A673 (cell line): ENCODE measurements at regions not wholly inside any gene's neighbourhood (a gene's known extent, or its start where the extent isn't known, plus 50 kb on each side); places are given as distances from the start of the nearest gene placed in this dataset.

Experiments
- BruUV-seq: library from RNA; stranded (reverse); fragments of 400-500 nt; replicated peaks from 2 replicates; lab custom pipeline; 2021; lab: Mats Ljungman, UMichigan
- CTCF ChIA-PET: fragments of 300-600 bp; sonication (Branson Sonifier 250); formaldehyde crosslinking; loops from one replicate; lab custom pipeline; 2022; ENCODE audit warnings: antibody characterized with exemption; lab: Charles Lee
- POLR2A ChIA-PET: fragments of 300-600 bp; sonication (Branson Sonifier 250); formaldehyde crosslinking; loops from one replicate; lab custom pipeline; 2022; ENCODE audit warnings: antibody characterized with exemption; ENCODE audit not compliant: low non-redundant PET; lab: Charles Lee
- DNase-seq: peaks from one replicate; pipeline ENCODE4 v3.0.0-alpha.2; 2015; ENCODE audit warnings: low spot score
- H3K27ac ChIP-seq: fragments of 200-600 bp; sonication (generic); 2 replicates; pipeline ENCODE4 v1.5.1; 2016; ENCODE audit warnings: mixed run types, low read depth, mild to moderate bottlenecking, mixed read lengths, antibody characterized with exemption, low read length; ENCODE audit not compliant: poor library complexity, severe bottlenecking
- H3K27me3 ChIP-seq: fragments of 200-600 bp; sonication (generic); replicated peaks from 2 replicates; pipeline ENCODE4 v1.6.1; 2017; ENCODE audit warnings: mixed run types, low read depth, mild to moderate bottlenecking, mixed read lengths, antibody characterized with exemption, low read length; ENCODE audit not compliant: insufficient read depth, poor library complexity
- H3K36me3 ChIP-seq: fragments of 200-600 bp; sonication (generic); 2 replicates; pipeline ENCODE4 v1.6.1; 2016; ENCODE audit warnings: mixed run types, mild to moderate bottlenecking, mixed read lengths, antibody characterized with exemption, low read length; ENCODE audit not compliant: insufficient read depth, poor library complexity, severe bottlenecking
- H3K4me1 ChIP-seq: fragments of 200-600 bp; sonication (generic); 2 replicates; pipeline ENCODE4 v1.6.1; 2017; ENCODE audit warnings: mixed run types, mild to moderate bottlenecking, mixed read lengths, antibody characterized with exemption, low read length; ENCODE audit not compliant: insufficient read depth, poor library complexity, severe bottlenecking
- H3K4me3 ChIP-seq: fragments of 200-600 bp; sonication (generic); 2 replicates; pipeline ENCODE4 v1.5.1; 2016; ENCODE audit warnings: low read depth, mixed run types, mild to moderate bottlenecking, mixed read lengths, low read length; ENCODE audit not compliant: poor library complexity, severe bottlenecking
- H3K9me3 ChIP-seq: fragments of 200-600 bp; sonication (generic); 2 replicates; pipeline ENCODE4 v1.6.1; 2016; ENCODE audit warnings: mixed run types, low read depth, mild to moderate bottlenecking, mixed read lengths, antibody characterized with exemption, low read length; ENCODE audit not compliant: poor library complexity, severe bottlenecking
- CTCF ChIP-seq: fragments of 300-800, 200-600 bp; sonication (generic); conservative IDR thresholded peaks from 2 replicates; pipeline ENCODE4 v1.5.1; 2017; ENCODE audit warnings: low read depth, mild to moderate bottlenecking, antibody characterized with exemption, low read length, moderate library complexity, mixed read lengths
- EZH2 ChIP-seq: fragments of 200-600 bp; sonication (generic); IDR thresholded peaks from 2 replicates; pipeline ENCODE4 v1.6.1; 2017; ENCODE audit warnings: borderline replicate concordance, low read depth, mild to moderate bottlenecking, mixed read lengths, antibody characterized with exemption, low read length; ENCODE audit not compliant: poor library complexity, severe bottlenecking
- intact Hi-C: fragments of 100-400 bp; cut with micrococcal nuclease; formaldehyde crosslinking; loops from one replicate; pipeline ENCODE4 v1.10.0; 2022; ENCODE audit not compliant: unreplicated experiment

DNA sequence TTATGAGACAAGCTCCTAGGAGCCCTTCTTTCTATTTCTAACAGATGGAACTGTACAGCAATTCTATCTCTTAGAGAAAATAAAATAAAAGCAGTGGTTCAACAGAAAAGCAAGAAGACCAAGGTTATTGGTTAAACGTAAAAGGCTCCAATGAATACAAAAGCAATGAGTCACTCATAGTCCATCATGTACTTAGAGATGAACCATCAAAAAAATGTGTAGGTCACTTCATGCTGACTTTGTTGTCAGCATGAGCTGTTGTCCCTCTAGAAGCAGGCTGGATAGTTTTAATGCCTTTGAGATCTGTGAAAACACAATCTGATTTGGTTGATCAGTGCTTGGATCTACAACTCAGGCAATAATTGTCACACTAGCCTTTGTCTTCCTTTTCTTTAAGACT lies 378.6 kb upstream of the ANXA10 start:
- ChIA-PET CTCF (no interaction called here), POLR2A (no interaction called here)
- DNase-seq: no peak
- Histone ChIP-seq H3K27ac (no peak overlapping the region), H3K27me3 (peaks cover 5% of the 10 kb centered on the region), H3K4me3 (no peak overlapping the region), H3K9me3 (no peaks in the 10 kb centered on the region), H3K4me1 (no peaks in the 10 kb centered on the region), H3K36me3 (no peaks in the 10 kb centered on the region)
- BruUV-seq: no TSS peak
- TF ChIP-seq CTCF: no peak
- TF ChIP-seq EZH2: no peak
- intact Hi-C loops: no loop called here

GRCh38 chr4:167715176-167715575 lies 377.2 kb upstream of the ANXA10 start:
- intact Hi-C loops: no loop called here
- POLR2A ChIA-PET: no interaction called here
- no peaks in the 10 kb centered on the region for H3K9me3 ChIP-seq
- CTCF ChIA-PET: no interaction called here
- H3K4me1 ChIP-seq: no peaks in the 10 kb centered on the region
- DNase-seq: no peak
- H3K36me3 ChIP-seq: no peaks in the 10 kb centered on the region
- TF ChIP-seq EZH2: no peak
- TF ChIP-seq CTCF: no peak
- no peak overlapping the region for H3K4me3 ChIP-seq
- no TSS peak for BruUV-seq
- H3K27ac ChIP-seq: no peak overlapping the region
- peaks cover 5% of the 10 kb centered on the region for H3K27me3 ChIP-seq

GRCh38 chr4:167717495-167717894 lies 374.8 kb upstream of the ANXA10 start:
- no peak for DNase-seq
- CTCF ChIA-PET: no interaction called here
- no TSS peak for BruUV-seq

More at GRCh38 chr4:167717495-167717894, 374.8 kb upstream of the ANXA10 start:
- Histone ChIP-seq H3K4me1 (no peaks in the 10 kb centered on the region), H3K36me3 (no peaks in the 10 kb centered on the region), H3K27me3 (peaks cover under 1% of the 10 kb centered on the region), H3K9me3 (no peaks in the 10 kb centered on the region), H3K27ac (no peak overlapping the region), H3K4me3 (no peak overlapping the region)
- intact Hi-C loops: no loop called here
- POLR2A ChIA-PET: interaction anchor here (0.6 kb wide), 1 partner anchor 1522 kb away, joined by 3 read pairs; no protein-coding TSS in a partner anchor
- TF ChIP-seq CTCF (no peak), EZH2 (no peak)
